ENCODE measurements at regions not wholly inside any gene's neighbourhood (a gene's known extent, or its start where the extent isn't known, plus 50 kb on each side); places are given as distances from the start of the nearest gene placed in this dataset.

GRCh38 chr16:85220125-85220839 is 108.0 kb upstream of the CIBAR2 start:
- intact Hi-C loops (cut with DNase I; ENCODE audit: low total_unique reads): no loop called here
- WGBS, 2 donors: 8 to 15% methylated on average over 28 to 31 of the region's 31 CpGs
- TF ChIP-seq POLR2A (IDR thresholded peaks at IDR 0.05) (no peak), CTCF (IDR thresholded peaks at IDR 0.05) (no peak)
- no peak for DNase-seq (ENCODE audit: low spot score in 2 of 2)
- H3K4me3 ChIP-seq (ENCODE audit: low read depth, poor library complexity, severe bottlenecking): no peak overlapping the region

- H3K4me3 ChIP-seq (ENCODE audit: low read depth, poor library complexity, severe bottlenecking): no peak overlapping the region
- intact Hi-C loops (cut with DNase I; ENCODE audit: low total_unique reads): no loop called here
- 78 to 83% methylated on average over 25 to 27 of the region's 27 CpGs for WGBS, 2 donors
- DNase-seq (ENCODE audit: low spot score in 2 of 2): no peak
- no peak for TF ChIP-seq POLR2A (IDR thresholded peaks at IDR 0.05)
- TF ChIP-seq CTCF (IDR thresholded peaks at IDR 0.05): no peak
Observed at GRCh38 chr16:85220964-85221731, 108.9 kb upstream of the CIBAR2 start.

GRCh38 chr16:85221771-85222154 is 109.5 kb upstream of the CIBAR2 start:
- H3K4me3 ChIP-seq (ENCODE audit: low read depth, poor library complexity, severe bottlenecking): no peak overlapping the region
- TF ChIP-seq POLR2A (IDR thresholded peaks at IDR 0.05) (no peak), CTCF (IDR thresholded peaks at IDR 0.05) (no peak)
- DNase-seq (ENCODE audit: low spot score in 2 of 2): no peak
- intact Hi-C loops (cut with DNase I; ENCODE audit: low total_unique reads): no loop called here
- WGBS, 2 donors: 84 to 100% methylated on average over 1 to 10 of the region's 12 CpGs

- DNase-seq (ENCODE audit: low spot score in 2 of 2): no peak
- no peak overlapping the region for H3K4me3 ChIP-seq (ENCODE audit: low read depth, poor library complexity, severe bottlenecking)
- no peak for TF ChIP-seq POLR2A (IDR thresholded peaks at IDR 0.05)
- TF ChIP-seq CTCF (IDR thresholded peaks at IDR 0.05): no peak
- intact Hi-C loops (cut with DNase I; ENCODE audit: low total_unique reads): no loop called here
- WGBS, 2 donors: 84 to 86% methylated on average over 23 of the region's 23 CpGs
Observed at GRCh38 chr16:85222155-85222863, 110.0 kb upstream of the CIBAR2 start.

GRCh38 chr16:85225257-85225656 is 113.0 kb upstream of the CIBAR2 start:
- intact Hi-C loops (cut with DNase I; ENCODE audit: low total_unique reads): no loop called here
- H3K4me3 ChIP-seq (ENCODE audit: low read depth, poor library complexity, severe bottlenecking): no peak overlapping the region
- TF ChIP-seq CTCF (IDR thresholded peaks at IDR 0.05) (no peak), POLR2A (IDR thresholded peaks at IDR 0.05) (no peak)
- no peak for DNase-seq (ENCODE audit: low spot score in 2 of 2)
- WGBS, 2 donors: 82 to 90% methylated on average over 7 to 9 of the region's 9 CpGs

Data from lower leg skin (tissue), 4 donors.